DND-41 (cell line): ENCODE measurements at regions not wholly inside any gene's neighbourhood (a gene's known extent, or its start where the extent isn't known, plus 50 kb on each side); places are given as distances from the start of the nearest gene placed in this dataset.

Experiments used
- CTCF ChIP-seq: IDR thresholded peaks from 2 replicates; pipeline ENCODE4 v1.5.1; 2012; ENCODE audit warnings: borderline replicate concordance, low read length, moderate library complexity, mild to moderate bottlenecking; ENCODE audit not compliant: poor library complexity, severe bottlenecking; ENCODE audit errors: extremely low read depth
- EZH2 ChIP-seq: IDR thresholded peaks from 3 replicates; pipeline ENCODE4 v1.6.1; 2012; ENCODE audit warnings: borderline replicate concordance, low read depth, mild to moderate bottlenecking, moderate library complexity, low read length, inconsistent platforms; ENCODE audit not compliant: severe bottlenecking

- no peak for TF ChIP-seq CTCF
- TF ChIP-seq EZH2 = no peak
Measured at GRCh38 chr16:6910301-6910700, 422.3 kb upstream of the RBFOX1 start.
